IPS-18a (cell line): ENCODE measurements at regions not wholly inside any gene's neighbourhood (a gene's known extent, or its start where the extent isn't known, plus 50 kb on each side); places are given as distances from the start of the nearest gene placed in this dataset.

Experiments
- H3K27ac ChIP-seq: one replicate; pipeline ENCODE4 v1.5.1; 2013; ENCODE audit warnings: low read length
- H3K27me3 ChIP-seq: one replicate; pipeline ENCODE4 v1.6.1; 2013; ENCODE audit warnings: mild to moderate bottlenecking, low read length; ENCODE audit not compliant: control insufficient read depth, insufficient read depth
- H3K36me3 ChIP-seq: one replicate; pipeline ENCODE4 v1.6.1; 2013; ENCODE audit warnings: low read depth, low read length; ENCODE audit not compliant: control insufficient read depth
- H3K4me1 ChIP-seq: one replicate; pipeline ENCODE4 v1.6.1; 2013; ENCODE audit warnings: low read depth, low read length; ENCODE audit not compliant: control insufficient read depth
- H3K4me3 ChIP-seq: one replicate; pipeline ENCODE4 v1.5.1; 2013; ENCODE audit warnings: low read length
- H3K9ac ChIP-seq: one replicate; pipeline ENCODE4 v1.6.1; 2013; ENCODE audit warnings: mild to moderate bottlenecking, low read length, moderate library complexity
- H3K9me3 ChIP-seq: one replicate; pipeline ENCODE4 v1.6.1; 2013; ENCODE audit warnings: low read depth, low read length; ENCODE audit not compliant: control insufficient read depth

DNA sequence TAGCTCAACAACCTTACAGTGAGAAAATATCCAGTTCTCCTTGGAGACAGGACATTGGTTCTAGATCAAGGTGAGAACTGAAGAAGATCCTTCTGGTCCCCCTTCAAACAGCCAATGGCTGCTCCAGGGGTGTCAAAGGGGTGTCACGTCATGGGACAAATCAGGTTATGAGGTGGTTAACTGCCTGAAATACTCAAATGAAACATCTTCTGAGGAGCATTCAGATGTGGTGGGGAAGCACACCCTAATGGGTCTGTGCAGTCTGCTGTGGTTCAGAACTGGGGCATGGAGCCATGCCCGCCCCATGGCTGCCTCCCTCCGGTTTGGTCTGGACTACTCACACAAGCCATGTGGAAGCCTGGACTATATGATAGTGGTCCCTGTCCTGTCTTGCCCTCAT is 52.4 kb upstream of the PARP11 start:
- H3K4me1 ChIP-seq = peaks cover 24% of the 10 kb centered on the region
- no peak overlapping the region for H3K27ac ChIP-seq
- H3K9ac ChIP-seq = no peak overlapping the region
- no peaks in the 10 kb centered on the region for H3K27me3 ChIP-seq
- H3K36me3 ChIP-seq = no peaks in the 10 kb centered on the region
- no peaks in the 10 kb centered on the region for H3K9me3 ChIP-seq
- no peak overlapping the region for H3K4me3 ChIP-seq

GRCh38 chr12:3924761-3925160 is 51.6 kb upstream of the PARP11 start:
- H3K9ac ChIP-seq = no peak overlapping the region
- no peaks in the 10 kb centered on the region for H3K9me3 ChIP-seq
- H3K36me3 ChIP-seq = no peaks in the 10 kb centered on the region
- peaks cover 22% of the 10 kb centered on the region for H3K4me1 ChIP-seq
- no peak overlapping the region for H3K4me3 ChIP-seq
- no peak overlapping the region for H3K27ac ChIP-seq
- peaks cover 5% of the 10 kb centered on the region for H3K27me3 ChIP-seq

- Histone ChIP-seq H3K9me3 (no peaks in the 10 kb centered on the region), H3K27me3 (peaks cover 5% of the 10 kb centered on the region), H3K4me1 (peaks cover 9% of the 10 kb centered on the region), H3K9ac (no peak overlapping the region), H3K36me3 (no peaks in the 10 kb centered on the region), H3K4me3 (no peak overlapping the region), H3K27ac (no peak overlapping the region)
These were observed 49.8 kb upstream of the PARP11 start for GRCh38 chr12:3923021-3923420.
